ENCODE measurements at regions not wholly inside any gene's neighbourhood (a gene's known extent, or its start where the extent isn't known, plus 50 kb on each side); places are given as distances from the start of the nearest gene placed in this dataset.

GRCh38 chr4:116202524-116202923 is 882.9 kb downstream of the TRAM1L1 start:
- H3K4me3 ChIP-seq (replicated peaks in 1 of 3; ENCODE audit: low read depth in 2 of 3, low read length in 3 of 3), result no peak overlapping the region
- TF ChIP-seq, protein P1, sequence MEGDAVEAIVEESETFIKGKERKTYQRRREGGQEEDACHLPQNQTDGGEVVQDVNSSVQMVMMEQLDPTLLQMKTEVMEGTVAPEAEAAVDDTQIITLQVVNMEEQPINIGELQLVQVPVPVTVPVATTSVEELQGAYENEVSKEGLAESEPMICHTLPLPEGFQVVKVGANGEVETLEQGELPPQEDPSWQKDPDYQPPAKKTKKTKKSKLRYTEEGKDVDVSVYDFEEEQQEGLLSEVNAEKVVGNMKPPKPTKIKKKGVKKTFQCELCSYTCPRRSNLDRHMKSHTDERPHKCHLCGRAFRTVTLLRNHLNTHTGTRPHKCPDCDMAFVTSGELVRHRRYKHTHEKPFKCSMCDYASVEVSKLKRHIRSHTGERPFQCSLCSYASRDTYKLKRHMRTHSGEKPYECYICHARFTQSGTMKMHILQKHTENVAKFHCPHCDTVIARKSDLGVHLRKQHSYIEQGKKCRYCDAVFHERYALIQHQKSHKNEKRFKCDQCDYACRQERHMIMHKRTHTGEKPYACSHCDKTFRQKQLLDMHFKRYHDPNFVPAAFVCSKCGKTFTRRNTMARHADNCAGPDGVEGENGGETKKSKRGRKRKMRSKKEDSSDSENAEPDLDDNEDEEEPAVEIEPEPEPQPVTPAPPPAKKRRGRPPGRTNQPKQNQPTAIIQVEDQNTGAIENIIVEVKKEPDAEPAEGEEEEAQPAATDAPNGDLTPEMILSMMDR (IDR thresholded peaks at IDR 0.05), result no peak
- H3K4me1 ChIP-seq (ENCODE audit: control insufficient read depth in 1 of 2, insufficient read depth in 2 of 2, low read length in 2 of 2), result no peaks in the 10 kb centered on the region
- H3K9me3 ChIP-seq (replicated peaks in 1 of 2; ENCODE audit: control insufficient read depth in 1 of 2, insufficient read depth in 1 of 2, low read length in 2 of 2), result no peaks in the 10 kb centered on the region
- H3K4me2 ChIP-seq (replicated peaks; ENCODE audit: extremely low read depth, low read length, poor library complexity, severe bottlenecking), result no peak overlapping the region
- no peak for DNase-seq
- no CpG with 5 or more reads among the region's 1 CpG for WGBS (ENCODE audit: insufficient coverage)
- intact Hi-C loops (cut with micrococcal nuclease), result no loop called here
- Mint-ChIP-seq H3K4me3 (no peak overlapping the region), H3K27me3 (ENCODE audit: low read depth in 3 of 3) (peaks cover 0 to 2% (median 0%) of the 10 kb centered on the region in 3 donors), H3K9me3 (peaks cover 0 to 3% (median 0%) of the 10 kb centered on the region in 7 donors), H3K36me3 (no peaks in the 10 kb centered on the region), H3K27ac (no peak overlapping the region), H3K4me1 (no peaks in the 10 kb centered on the region)
- no peaks in the 10 kb centered on the region for H3K79me2 ChIP-seq (ENCODE audit: insufficient read depth, low read length)
- H3K9ac ChIP-seq (ENCODE audit: insufficient read depth, low read length, poor library complexity, severe bottlenecking), result no peak overlapping the region
- no peaks in the 10 kb centered on the region for H3K27me3 ChIP-seq (ENCODE audit: control insufficient read depth in 2 of 2, insufficient read depth in 2 of 2, low read length in 2 of 2)
- no peak overlapping the region for H3K27ac ChIP-seq (ENCODE audit: low read depth in 1 of 2, low read length in 2 of 2)
- H4K20me1 ChIP-seq (ENCODE audit: insufficient read depth, low read length), result no peaks in the 10 kb centered on the region
- no peak overlapping the region for H2AFZ ChIP-seq (ENCODE audit: insufficient read depth, low read depth, low read length, poor library complexity, severe bottlenecking)
- H3K36me3 ChIP-seq (replicated peaks in 1 of 2; ENCODE audit: control insufficient read depth in 1 of 2, insufficient read depth in 2 of 2, low read length in 2 of 2), result no peaks in the 10 kb centered on the region

GRCh38 chr4:116197317-116197809 is 888.0 kb downstream of the TRAM1L1 start:
- intact Hi-C loops (cut with micrococcal nuclease), result no loop called here
- Histone ChIP-seq H3K79me2 (ENCODE audit: insufficient read depth, low read length) (no peaks in the 10 kb centered on the region), H4K20me1 (ENCODE audit: insufficient read depth, low read length) (no peaks in the 10 kb centered on the region), H3K4me2 (replicated peaks; ENCODE audit: extremely low read depth, low read length, poor library complexity, severe bottlenecking) (no peak overlapping the region), H2AFZ (ENCODE audit: insufficient read depth, low read depth, low read length, poor library complexity, severe bottlenecking) (no peak overlapping the region), H3K4me3 (replicated peaks in 1 of 3; ENCODE audit: low read depth in 2 of 3, low read length in 3 of 3) (no peak overlapping the region), H3K4me1 (ENCODE audit: control insufficient read depth in 1 of 2, insufficient read depth in 2 of 2, low read length in 2 of 2) (no peaks in the 10 kb centered on the region), H3K36me3 (replicated peaks in 1 of 2; ENCODE audit: control insufficient read depth in 1 of 2, insufficient read depth in 2 of 2, low read length in 2 of 2) (no peaks in the 10 kb centered on the region), H3K27ac (ENCODE audit: low read depth in 1 of 2, low read length in 2 of 2) (no peak overlapping the region), H3K27me3 (ENCODE audit: control insufficient read depth in 2 of 2, insufficient read depth in 2 of 2, low read length in 2 of 2) (no peaks in the 10 kb centered on the region), H3K9ac (ENCODE audit: insufficient read depth, low read length, poor library complexity, severe bottlenecking) (no peak overlapping the region), H3K9me3 (replicated peaks in 1 of 2; ENCODE audit: control insufficient read depth in 1 of 2, insufficient read depth in 1 of 2, low read length in 2 of 2) (no peaks in the 10 kb centered on the region)
- TF ChIP-seq, protein P1 (IDR thresholded peaks at IDR 0.05), result no peak
- Mint-ChIP-seq H3K9me3 (no peaks in the 10 kb centered on the region), H3K27me3 (ENCODE audit: low read depth in 3 of 3) (peaks cover 0 to 1% (median 0%) of the 10 kb centered on the region in 3 donors), H3K4me1 (no peaks in the 10 kb centered on the region), H3K4me3 (no peak overlapping the region), H3K27ac (no peak overlapping the region), H3K36me3 (no peaks in the 10 kb centered on the region)
- WGBS (ENCODE audit: insufficient coverage), result no CpG with 5 or more reads among the region's 3 CpGs
- DNase-seq, result no peak

Measured in CD14-positive monocyte (primary cell).